ENCODE measurements at regions not wholly inside any gene's neighbourhood (a gene's known extent, or its start where the extent isn't known, plus 50 kb on each side); places are given as distances from the start of the nearest gene placed in this dataset.

DNA sequence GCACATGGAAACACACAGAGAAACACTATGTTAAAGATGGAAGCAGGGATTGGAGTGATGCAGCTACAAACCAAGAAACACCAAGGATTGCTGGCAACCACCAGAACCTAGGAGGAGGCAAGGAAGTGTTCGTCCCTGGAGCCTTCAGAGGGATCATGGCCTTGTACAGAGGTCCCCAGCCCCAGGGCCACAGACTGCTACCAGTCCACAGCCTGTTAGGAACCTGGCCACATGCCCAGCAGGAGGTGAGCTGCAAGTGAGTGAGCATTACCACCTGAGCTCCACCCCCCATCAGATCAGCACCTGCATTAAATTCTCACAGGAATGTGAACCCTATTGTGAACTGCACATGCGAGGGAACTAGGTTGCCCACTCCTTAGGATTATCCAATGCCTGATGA, 505.7 kb upstream of the MDFIC2 start:
- TF ChIP-seq, protein P1, sequence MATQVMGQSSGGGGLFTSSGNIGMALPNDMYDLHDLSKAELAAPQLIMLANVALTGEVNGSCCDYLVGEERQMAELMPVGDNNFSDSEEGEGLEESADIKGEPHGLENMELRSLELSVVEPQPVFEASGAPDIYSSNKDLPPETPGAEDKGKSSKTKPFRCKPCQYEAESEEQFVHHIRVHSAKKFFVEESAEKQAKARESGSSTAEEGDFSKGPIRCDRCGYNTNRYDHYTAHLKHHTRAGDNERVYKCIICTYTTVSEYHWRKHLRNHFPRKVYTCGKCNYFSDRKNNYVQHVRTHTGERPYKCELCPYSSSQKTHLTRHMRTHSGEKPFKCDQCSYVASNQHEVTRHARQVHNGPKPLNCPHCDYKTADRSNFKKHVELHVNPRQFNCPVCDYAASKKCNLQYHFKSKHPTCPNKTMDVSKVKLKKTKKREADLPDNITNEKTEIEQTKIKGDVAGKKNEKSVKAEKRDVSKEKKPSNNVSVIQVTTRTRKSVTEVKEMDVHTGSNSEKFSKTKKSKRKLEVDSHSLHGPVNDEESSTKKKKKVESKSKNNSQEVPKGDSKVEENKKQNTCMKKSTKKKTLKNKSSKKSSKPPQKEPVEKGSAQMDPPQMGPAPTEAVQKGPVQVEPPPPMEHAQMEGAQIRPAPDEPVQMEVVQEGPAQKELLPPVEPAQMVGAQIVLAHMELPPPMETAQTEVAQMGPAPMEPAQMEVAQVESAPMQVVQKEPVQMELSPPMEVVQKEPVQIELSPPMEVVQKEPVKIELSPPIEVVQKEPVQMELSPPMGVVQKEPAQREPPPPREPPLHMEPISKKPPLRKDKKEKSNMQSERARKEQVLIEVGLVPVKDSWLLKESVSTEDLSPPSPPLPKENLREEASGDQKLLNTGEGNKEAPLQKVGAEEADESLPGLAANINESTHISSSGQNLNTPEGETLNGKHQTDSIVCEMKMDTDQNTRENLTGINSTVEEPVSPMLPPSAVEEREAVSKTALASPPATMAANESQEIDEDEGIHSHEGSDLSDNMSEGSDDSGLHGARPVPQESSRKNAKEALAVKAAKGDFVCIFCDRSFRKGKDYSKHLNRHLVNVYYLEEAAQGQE (IDR thresholded peaks at IDR 0.05; ENCODE audit: low read depth, low read length), result no peak
- TF ChIP-seq, protein P2, sequence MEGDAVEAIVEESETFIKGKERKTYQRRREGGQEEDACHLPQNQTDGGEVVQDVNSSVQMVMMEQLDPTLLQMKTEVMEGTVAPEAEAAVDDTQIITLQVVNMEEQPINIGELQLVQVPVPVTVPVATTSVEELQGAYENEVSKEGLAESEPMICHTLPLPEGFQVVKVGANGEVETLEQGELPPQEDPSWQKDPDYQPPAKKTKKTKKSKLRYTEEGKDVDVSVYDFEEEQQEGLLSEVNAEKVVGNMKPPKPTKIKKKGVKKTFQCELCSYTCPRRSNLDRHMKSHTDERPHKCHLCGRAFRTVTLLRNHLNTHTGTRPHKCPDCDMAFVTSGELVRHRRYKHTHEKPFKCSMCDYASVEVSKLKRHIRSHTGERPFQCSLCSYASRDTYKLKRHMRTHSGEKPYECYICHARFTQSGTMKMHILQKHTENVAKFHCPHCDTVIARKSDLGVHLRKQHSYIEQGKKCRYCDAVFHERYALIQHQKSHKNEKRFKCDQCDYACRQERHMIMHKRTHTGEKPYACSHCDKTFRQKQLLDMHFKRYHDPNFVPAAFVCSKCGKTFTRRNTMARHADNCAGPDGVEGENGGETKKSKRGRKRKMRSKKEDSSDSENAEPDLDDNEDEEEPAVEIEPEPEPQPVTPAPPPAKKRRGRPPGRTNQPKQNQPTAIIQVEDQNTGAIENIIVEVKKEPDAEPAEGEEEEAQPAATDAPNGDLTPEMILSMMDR (IDR thresholded peaks at IDR 0.05), result no peak
- TF ChIP-seq EZH2phosphoT487 (IDR thresholded peaks at IDR 0.05; ENCODE audit: borderline replicate concordance, low read depth) (no peak), POLR2AphosphoS5 (IDR thresholded peaks at IDR 0.05; ENCODE audit: low read depth, low read length) (no peak), EP300 (IDR thresholded peaks at IDR 0.05; ENCODE audit: borderline replicate concordance in 1 of 2, low read depth in 1 of 2, low read length in 1 of 2) (no peak), NFIC (IDR thresholded peaks at IDR 0.05; ENCODE audit: borderline replicate concordance) (no peak), ELF1 (IDR thresholded peaks at IDR 0.05) (no peak), TEAD4 (IDR thresholded peaks at IDR 0.05; ENCODE audit: borderline replicate concordance, insufficient read depth) (no peak)
- TF ChIP-seq, protein P3, sequence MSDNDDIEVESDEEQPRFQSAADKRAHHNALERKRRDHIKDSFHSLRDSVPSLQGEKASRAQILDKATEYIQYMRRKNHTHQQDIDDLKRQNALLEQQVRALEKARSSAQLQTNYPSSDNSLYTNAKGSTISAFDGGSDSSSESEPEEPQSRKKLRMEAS (IDR thresholded peaks at IDR 0.05; ENCODE audit: low read depth), result no peak
